ENCODE measurements at regions not wholly inside any gene's neighbourhood (a gene's known extent, or its start where the extent isn't known, plus 50 kb on each side); places are given as distances from the start of the nearest gene placed in this dataset.
"Not testable (repeated sequence)": the region's sequence is repeated elsewhere in the genome, so short reads cannot be mapped to it uniquely, and the experiment has no call there.

DNA sequence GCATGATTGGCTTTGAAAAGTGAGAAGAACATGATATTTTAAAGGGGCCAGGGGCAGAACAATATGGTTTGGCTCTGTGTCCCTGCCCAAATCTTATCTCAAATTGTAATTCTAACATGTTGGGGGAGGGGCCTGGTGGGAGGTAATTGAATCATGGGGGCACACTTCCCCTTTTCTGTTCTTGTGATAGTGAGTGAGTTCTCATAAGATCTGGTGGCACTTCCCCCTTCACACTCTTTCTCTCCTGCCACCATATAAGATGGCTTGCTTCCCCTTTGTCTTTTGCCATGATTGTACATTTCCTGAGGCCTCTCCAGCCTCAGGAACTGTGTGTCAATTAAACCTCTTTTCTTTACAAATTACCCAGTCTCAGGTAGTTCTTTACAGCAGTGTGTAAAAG is 85.9 kb upstream of the C1QTNF3 start:
- H3K4me3 ChIP-seq (replicated peaks in 1 of 3; ENCODE audit: insufficient read depth in 1 of 3, low read depth in 1 of 3, low read length in 3 of 3); intact Hi-C loops (cut with micrococcal nuclease); H3K36me3 ChIP-seq (ENCODE audit: control insufficient read depth in 2 of 2, extremely low read depth in 1 of 2, insufficient read depth in 2 of 2, low read length in 2 of 2); BruUV-seq (replicated peaks); H3K79me2 ChIP-seq (ENCODE audit: control insufficient read depth, insufficient read depth, low read length); H4K20me1 ChIP-seq (replicated peaks; ENCODE audit: control insufficient read depth, extremely low read depth, insufficient read depth, low read length); H3K27me3 ChIP-seq (ENCODE audit: control insufficient read depth in 2 of 2, insufficient read depth in 2 of 2, low read length in 2 of 2); H2AFZ ChIP-seq (ENCODE audit: low read depth, low read length); dilution Hi-C loops (cut with MboI; ENCODE audit: extremely low pct_ligation_motif_present, low sequenced_read_pairs); H3K27ac ChIP-seq (ENCODE audit: insufficient read depth, low read depth, low read length); H3K4me1 ChIP-seq (ENCODE audit: control insufficient read depth, extremely low read depth, insufficient read depth, low read length); CTCF ChIA-PET; H3K4me2 ChIP-seq (ENCODE audit: insufficient read depth, low read length); POLR2A ChIA-PET; H3K9me1 ChIP-seq (replicated peaks; ENCODE audit: control insufficient read depth, extremely low read depth, insufficient read depth, low read length); H3K9ac ChIP-seq (replicated peaks; ENCODE audit: extremely low read depth, insufficient read depth, low read length); FAIRE-seq; DNase-seq (ENCODE audit: low read depth, low spot score); H3K9me3 ChIP-seq (replicated peaks; ENCODE audit: control insufficient read depth, insufficient read depth, low read length): not testable (repeated sequence)

DNA sequence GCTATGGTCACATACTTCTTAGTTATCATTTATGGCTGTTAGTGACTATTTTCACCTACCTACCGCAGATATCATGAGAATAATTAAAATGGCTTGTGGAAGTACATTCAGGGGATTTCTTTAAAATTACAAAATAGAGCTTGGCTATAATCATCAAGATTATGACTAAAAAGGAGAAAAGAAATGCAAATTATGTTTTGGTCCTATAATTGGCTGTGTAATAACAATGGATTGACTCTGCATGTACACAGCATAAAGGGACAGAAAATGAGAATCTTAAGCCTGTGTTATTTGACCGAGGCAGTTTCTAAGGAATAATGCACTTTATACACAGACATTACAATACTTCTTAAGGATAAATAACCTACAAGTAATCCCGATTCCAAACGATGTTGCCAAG is 112.0 kb upstream of the C1QTNF3 start:
- dilution Hi-C loops (cut with MboI; ENCODE audit: extremely low pct_ligation_motif_present, low sequenced_read_pairs); POLR2A ChIA-PET; CTCF ChIA-PET; H2AFZ ChIP-seq (ENCODE audit: low read depth, low read length); H3K9ac ChIP-seq (replicated peaks; ENCODE audit: extremely low read depth, insufficient read depth, low read length); H3K9me1 ChIP-seq (replicated peaks; ENCODE audit: control insufficient read depth, extremely low read depth, insufficient read depth, low read length); DNase-seq (ENCODE audit: low read depth, low spot score); H4K20me1 ChIP-seq (replicated peaks; ENCODE audit: control insufficient read depth, extremely low read depth, insufficient read depth, low read length); BruUV-seq (replicated peaks); H3K4me1 ChIP-seq (ENCODE audit: control insufficient read depth, extremely low read depth, insufficient read depth, low read length); H3K4me3 ChIP-seq (replicated peaks in 1 of 3; ENCODE audit: insufficient read depth in 1 of 3, low read depth in 1 of 3, low read length in 3 of 3); H3K9me3 ChIP-seq (replicated peaks; ENCODE audit: control insufficient read depth, insufficient read depth, low read length); H3K27ac ChIP-seq (ENCODE audit: insufficient read depth, low read depth, low read length); FAIRE-seq; H3K79me2 ChIP-seq (ENCODE audit: control insufficient read depth, insufficient read depth, low read length); H3K4me2 ChIP-seq (ENCODE audit: insufficient read depth, low read length); H3K36me3 ChIP-seq (ENCODE audit: control insufficient read depth in 2 of 2, extremely low read depth in 1 of 2, insufficient read depth in 2 of 2, low read length in 2 of 2); H3K27me3 ChIP-seq (ENCODE audit: control insufficient read depth in 2 of 2, insufficient read depth in 2 of 2, low read length in 2 of 2); intact Hi-C loops (cut with micrococcal nuclease): not testable (repeated sequence)

DNA sequence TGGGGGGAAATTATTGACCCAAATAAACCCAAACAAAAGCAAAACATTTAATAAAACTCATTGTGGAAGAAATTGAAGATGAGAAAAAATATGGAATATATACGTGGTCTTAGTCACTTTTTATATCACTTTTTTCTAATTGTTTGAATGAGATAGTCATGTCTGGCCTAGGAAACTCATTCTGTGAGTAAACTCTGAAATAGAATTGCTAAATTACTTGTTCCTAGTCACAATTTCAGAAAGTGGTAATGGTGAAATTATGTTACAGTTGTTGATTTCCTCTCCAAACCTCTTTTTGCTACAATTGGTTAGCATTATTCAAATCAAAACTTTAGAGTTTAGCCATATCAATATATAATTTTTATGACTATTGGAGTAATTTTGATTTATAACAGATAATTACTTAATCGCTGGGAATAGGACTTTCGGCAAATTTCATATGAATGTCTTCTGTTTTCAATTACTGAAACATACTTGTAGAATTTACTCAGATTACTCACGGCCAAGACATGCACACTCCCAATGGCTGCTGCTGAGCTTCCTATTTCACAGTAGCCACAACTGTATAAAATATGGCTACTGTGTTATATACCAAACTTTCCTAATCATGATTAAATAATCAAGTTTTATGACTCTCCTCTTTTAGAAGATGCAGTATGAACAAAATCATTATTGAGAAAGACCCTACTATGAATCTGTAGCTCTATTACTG is 113.8 kb upstream of the C1QTNF3 start:
- H3K4me2 ChIP-seq (ENCODE audit: insufficient read depth, low read length); H3K4me3 ChIP-seq (replicated peaks in 1 of 3; ENCODE audit: insufficient read depth in 1 of 3, low read depth in 1 of 3, low read length in 3 of 3); H3K27me3 ChIP-seq (ENCODE audit: control insufficient read depth in 2 of 2, insufficient read depth in 2 of 2, low read length in 2 of 2); H3K9me1 ChIP-seq (replicated peaks; ENCODE audit: control insufficient read depth, extremely low read depth, insufficient read depth, low read length); dilution Hi-C loops (cut with MboI; ENCODE audit: extremely low pct_ligation_motif_present, low sequenced_read_pairs); DNase-seq (ENCODE audit: low read depth, low spot score); CTCF ChIA-PET; H3K4me1 ChIP-seq (ENCODE audit: control insufficient read depth, extremely low read depth, insufficient read depth, low read length); H3K36me3 ChIP-seq (ENCODE audit: control insufficient read depth in 2 of 2, extremely low read depth in 1 of 2, insufficient read depth in 2 of 2, low read length in 2 of 2); H2AFZ ChIP-seq (ENCODE audit: low read depth, low read length); intact Hi-C loops (cut with micrococcal nuclease); H3K9ac ChIP-seq (replicated peaks; ENCODE audit: extremely low read depth, insufficient read depth, low read length); POLR2A ChIA-PET; H4K20me1 ChIP-seq (replicated peaks; ENCODE audit: control insufficient read depth, extremely low read depth, insufficient read depth, low read length); BruUV-seq (replicated peaks); FAIRE-seq; H3K79me2 ChIP-seq (ENCODE audit: control insufficient read depth, insufficient read depth, low read length); H3K27ac ChIP-seq (ENCODE audit: insufficient read depth, low read depth, low read length); H3K9me3 ChIP-seq (replicated peaks; ENCODE audit: control insufficient read depth, insufficient read depth, low read length): not testable (repeated sequence)

DNA sequence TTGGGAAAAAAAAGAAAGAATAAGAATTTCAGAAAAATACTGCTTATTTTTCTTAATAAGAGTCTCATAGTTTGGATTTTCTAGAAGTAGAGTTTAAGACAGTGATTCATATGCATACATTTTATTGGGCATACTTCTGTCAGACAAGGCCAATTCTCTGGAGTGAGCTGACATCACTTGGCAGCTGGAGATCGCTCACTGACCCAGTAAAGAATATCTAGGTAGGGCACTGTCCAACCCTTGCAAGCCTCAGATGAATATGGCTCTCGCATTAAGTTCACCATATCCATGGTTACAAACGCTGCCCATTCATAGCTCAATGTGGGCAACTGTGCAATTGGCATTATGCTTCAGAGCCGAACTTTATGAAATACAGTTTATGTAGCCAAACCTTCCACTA is 117.9 kb upstream of the C1QTNF3 start:
- FAIRE-seq; H3K4me2 ChIP-seq (ENCODE audit: insufficient read depth, low read length); BruUV-seq (replicated peaks); DNase-seq (ENCODE audit: low read depth, low spot score); H3K9ac ChIP-seq (replicated peaks; ENCODE audit: extremely low read depth, insufficient read depth, low read length); H3K9me1 ChIP-seq (replicated peaks; ENCODE audit: control insufficient read depth, extremely low read depth, insufficient read depth, low read length); H3K27me3 ChIP-seq (ENCODE audit: control insufficient read depth in 2 of 2, insufficient read depth in 2 of 2, low read length in 2 of 2); H2AFZ ChIP-seq (ENCODE audit: low read depth, low read length); H3K27ac ChIP-seq (ENCODE audit: insufficient read depth, low read depth, low read length); H4K20me1 ChIP-seq (replicated peaks; ENCODE audit: control insufficient read depth, extremely low read depth, insufficient read depth, low read length); H3K36me3 ChIP-seq (ENCODE audit: control insufficient read depth in 2 of 2, extremely low read depth in 1 of 2, insufficient read depth in 2 of 2, low read length in 2 of 2); H3K4me1 ChIP-seq (ENCODE audit: control insufficient read depth, extremely low read depth, insufficient read depth, low read length); H3K4me3 ChIP-seq (replicated peaks in 1 of 3; ENCODE audit: insufficient read depth in 1 of 3, low read depth in 1 of 3, low read length in 3 of 3); H3K79me2 ChIP-seq (ENCODE audit: control insufficient read depth, insufficient read depth, low read length); POLR2A ChIA-PET; CTCF ChIA-PET; H3K9me3 ChIP-seq (replicated peaks; ENCODE audit: control insufficient read depth, insufficient read depth, low read length); dilution Hi-C loops (cut with MboI; ENCODE audit: extremely low pct_ligation_motif_present, low sequenced_read_pairs); intact Hi-C loops (cut with micrococcal nuclease): not testable (repeated sequence)
